ENCODE measurements at regions not wholly inside any gene's neighbourhood (a gene's known extent, or its start where the extent isn't known, plus 50 kb on each side); places are given as distances from the start of the nearest gene placed in this dataset.

DNA sequence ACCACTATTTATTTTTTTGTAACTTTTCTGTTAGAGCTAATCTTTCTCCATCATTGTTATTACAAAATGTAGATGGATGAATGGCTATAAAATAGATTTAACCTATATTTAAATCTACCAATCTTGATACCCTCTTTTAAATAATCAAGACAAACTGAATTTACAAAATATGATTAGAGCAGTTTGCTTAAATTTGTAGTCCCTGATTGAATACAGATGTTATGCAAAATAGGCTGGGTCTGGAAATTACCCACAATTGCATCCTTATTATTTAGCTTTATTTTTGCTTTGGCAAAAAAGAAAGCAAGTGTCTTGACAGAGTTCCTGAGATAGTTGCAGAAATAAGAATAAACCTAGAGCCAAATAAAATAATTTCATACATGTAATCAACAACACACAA, 352.8 kb downstream of the KLF12 start:
- intact Hi-C loops (cut with micrococcal nuclease) = no loop called here
- Mint-ChIP-seq H3K4me3 (no peak overlapping the region), H3K9me3 (peaks cover 2 to 9% (median 4%) of the 10 kb centered on the region in 7 donors), H3K36me3 (no peaks in the 10 kb centered on the region), H3K27ac (no peak overlapping the region), H3K27me3 (ENCODE audit: low read depth in 3 of 3) (no peaks in the 10 kb centered on the region), H3K4me1 (no peaks in the 10 kb centered on the region)
- H3K27me3 ChIP-seq (ENCODE audit: control insufficient read depth in 2 of 2, insufficient read depth in 2 of 2, low read length in 2 of 2) = no peaks in the 10 kb centered on the region
- no peak overlapping the region for H2AFZ ChIP-seq (ENCODE audit: insufficient read depth, low read depth, low read length, poor library complexity, severe bottlenecking)
- H3K79me2 ChIP-seq (ENCODE audit: insufficient read depth, low read length) = no peaks in the 10 kb centered on the region
- no peak overlapping the region for H3K4me2 ChIP-seq (replicated peaks; ENCODE audit: extremely low read depth, low read length, poor library complexity, severe bottlenecking)
- DNase-seq = no peak
- H3K36me3 ChIP-seq (replicated peaks in 1 of 2; ENCODE audit: control insufficient read depth in 1 of 2, insufficient read depth in 2 of 2, low read length in 2 of 2) = no peaks in the 10 kb centered on the region
- H3K4me1 ChIP-seq (ENCODE audit: control insufficient read depth in 1 of 2, insufficient read depth in 2 of 2, low read length in 2 of 2) = no peaks in the 10 kb centered on the region
- H3K9me3 ChIP-seq (replicated peaks in 1 of 2; ENCODE audit: control insufficient read depth in 1 of 2, insufficient read depth in 1 of 2, low read length in 2 of 2) = peaks cover 0 to 8% of the 10 kb centered on the region in 2 donors
- H4K20me1 ChIP-seq (ENCODE audit: insufficient read depth, low read length) = no peaks in the 10 kb centered on the region
- H3K27ac ChIP-seq (ENCODE audit: low read depth in 1 of 2, low read length in 2 of 2) = no peak overlapping the region
- no peak overlapping the region for H3K4me3 ChIP-seq (replicated peaks in 1 of 3; ENCODE audit: low read depth in 2 of 3, low read length in 3 of 3)
- no peak overlapping the region for H3K9ac ChIP-seq (ENCODE audit: insufficient read depth, low read length, poor library complexity, severe bottlenecking)
- TF ChIP-seq, protein P1, sequence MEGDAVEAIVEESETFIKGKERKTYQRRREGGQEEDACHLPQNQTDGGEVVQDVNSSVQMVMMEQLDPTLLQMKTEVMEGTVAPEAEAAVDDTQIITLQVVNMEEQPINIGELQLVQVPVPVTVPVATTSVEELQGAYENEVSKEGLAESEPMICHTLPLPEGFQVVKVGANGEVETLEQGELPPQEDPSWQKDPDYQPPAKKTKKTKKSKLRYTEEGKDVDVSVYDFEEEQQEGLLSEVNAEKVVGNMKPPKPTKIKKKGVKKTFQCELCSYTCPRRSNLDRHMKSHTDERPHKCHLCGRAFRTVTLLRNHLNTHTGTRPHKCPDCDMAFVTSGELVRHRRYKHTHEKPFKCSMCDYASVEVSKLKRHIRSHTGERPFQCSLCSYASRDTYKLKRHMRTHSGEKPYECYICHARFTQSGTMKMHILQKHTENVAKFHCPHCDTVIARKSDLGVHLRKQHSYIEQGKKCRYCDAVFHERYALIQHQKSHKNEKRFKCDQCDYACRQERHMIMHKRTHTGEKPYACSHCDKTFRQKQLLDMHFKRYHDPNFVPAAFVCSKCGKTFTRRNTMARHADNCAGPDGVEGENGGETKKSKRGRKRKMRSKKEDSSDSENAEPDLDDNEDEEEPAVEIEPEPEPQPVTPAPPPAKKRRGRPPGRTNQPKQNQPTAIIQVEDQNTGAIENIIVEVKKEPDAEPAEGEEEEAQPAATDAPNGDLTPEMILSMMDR (IDR thresholded peaks at IDR 0.05) = no peak

DNA sequence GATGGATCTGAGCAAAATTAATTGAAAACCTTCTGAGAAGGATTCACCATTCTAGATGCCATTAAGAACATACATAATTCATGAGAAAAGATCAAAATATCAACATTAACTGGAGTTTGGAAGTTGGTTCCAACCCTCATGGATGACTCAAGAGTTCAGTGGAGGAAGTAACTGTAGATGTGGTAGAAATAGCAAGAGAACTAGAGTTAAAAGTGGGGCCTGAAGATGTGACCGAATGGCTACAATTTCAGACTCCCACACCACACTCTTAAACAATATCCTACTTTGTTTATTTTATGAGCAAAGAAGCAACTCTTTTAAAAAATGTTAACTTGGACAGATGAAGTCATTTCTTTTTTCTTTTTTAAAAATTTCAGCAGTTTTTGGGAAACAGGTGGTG, 354.3 kb downstream of the KLF12 start:
- intact Hi-C loops (cut with micrococcal nuclease) = no loop called here
- no peaks in the 10 kb centered on the region for H3K4me1 ChIP-seq (ENCODE audit: control insufficient read depth in 1 of 2, insufficient read depth in 2 of 2, low read length in 2 of 2)
- Mint-ChIP-seq H3K27me3 (ENCODE audit: low read depth in 3 of 3) (no peaks in the 10 kb centered on the region), H3K9me3 (peaks cover 0 to 6% (median 3%) of the 10 kb centered on the region in 7 donors), H3K4me3 (no peak overlapping the region), H3K27ac (no peak overlapping the region), H3K36me3 (no peaks in the 10 kb centered on the region), H3K4me1 (no peaks in the 10 kb centered on the region)
- TF ChIP-seq, protein P1 (IDR thresholded peaks at IDR 0.05) = no peak
- H4K20me1 ChIP-seq (ENCODE audit: insufficient read depth, low read length) = no peaks in the 10 kb centered on the region
- no peak overlapping the region for H3K4me3 ChIP-seq (replicated peaks in 1 of 3; ENCODE audit: low read depth in 2 of 3, low read length in 3 of 3)
- H3K4me2 ChIP-seq (replicated peaks; ENCODE audit: extremely low read depth, low read length, poor library complexity, severe bottlenecking) = no peak overlapping the region
- WGBS (ENCODE audit: insufficient coverage) = no CpG with 5 or more reads among the region's 1 CpG
- no peaks in the 10 kb centered on the region for H3K27me3 ChIP-seq (ENCODE audit: control insufficient read depth in 2 of 2, insufficient read depth in 2 of 2, low read length in 2 of 2)
- no peak overlapping the region for H3K27ac ChIP-seq (ENCODE audit: low read depth in 1 of 2, low read length in 2 of 2)
- DNase-seq = no peak
- H3K36me3 ChIP-seq (replicated peaks in 1 of 2; ENCODE audit: control insufficient read depth in 1 of 2, insufficient read depth in 2 of 2, low read length in 2 of 2) = no peaks in the 10 kb centered on the region
- no peak overlapping the region for H2AFZ ChIP-seq (ENCODE audit: insufficient read depth, low read depth, low read length, poor library complexity, severe bottlenecking)
- no peaks in the 10 kb centered on the region for H3K79me2 ChIP-seq (ENCODE audit: insufficient read depth, low read length)
- peaks cover 0 to 4% of the 10 kb centered on the region in 2 donors for H3K9me3 ChIP-seq (replicated peaks in 1 of 2; ENCODE audit: control insufficient read depth in 1 of 2, insufficient read depth in 1 of 2, low read length in 2 of 2)
- H3K9ac ChIP-seq (ENCODE audit: insufficient read depth, low read length, poor library complexity, severe bottlenecking) = no peak overlapping the region

Measured in CD14-positive monocyte (primary cell).